Natural killer cell treated with Interleukin-12 subunit alpha and Interleukin-12 subunit beta and Interleukin-15 and Interleukin-18, amount 100 ng/mL, for 72 hours (primary cell): ENCODE measurements at regions not wholly inside any gene's neighbourhood (a gene's known extent, or its start where the extent isn't known, plus 50 kb on each side); places are given as distances from the start of the nearest gene placed in this dataset.
"Not testable (repeated sequence)": the region's sequence is repeated elsewhere in the genome, so short reads cannot be mapped to it uniquely, and the experiment has no call there.

Source experiments
- ATAC-seq, 2 donors: fragments of 150-1000 bp; cut with Tn5 transposase in 1 of 2; sonication (Bioruptor Pico), chemical (Tn5 transposase) in 1 of 2; 2 replicates each; pipeline ENCODE4 v1.10.0; 2021
- DNase-seq: peaks from one replicate; pipeline ENCODE4 v3.0.0; 2022; ENCODE audit warnings: low spot score
- H3K27ac Mint-ChIP-seq, 2 donors: 1 replicate in 1 of 2; 2 replicates in 1 of 2; pipeline ENCODE4 v1.8.0; 2022; ENCODE audit warnings: mixed read lengths in 2 of 2, mild to moderate bottlenecking in 1 of 2, moderate library complexity in 1 of 2
- H3K27me3 Mint-ChIP-seq, 2 donors: 1 replicate in 1 of 2; 2 replicates in 1 of 2; pipeline ENCODE4 v1.8.0; 2022; ENCODE audit warnings: mixed read lengths in 2 of 2
- H3K36me3 Mint-ChIP-seq: one replicate; pipeline ENCODE4 v1.8.0; 2022; ENCODE audit warnings: mixed read lengths
- H3K4me1 Mint-ChIP-seq, 2 donors: 1 replicate in 1 of 2; 2 replicates in 1 of 2; pipeline ENCODE4 v1.8.0; 2022; ENCODE audit warnings: low read depth in 2 of 2, mixed read lengths in 2 of 2, mild to moderate bottlenecking in 1 of 2
- H3K4me3 Mint-ChIP-seq: one replicate; pipeline ENCODE4 v1.8.0; 2022; ENCODE audit warnings: mixed read lengths
- H3K9me3 Mint-ChIP-seq: 2 replicates; pipeline ENCODE4 v1.8.0; 2022; ENCODE audit warnings: mixed read lengths

DNA sequence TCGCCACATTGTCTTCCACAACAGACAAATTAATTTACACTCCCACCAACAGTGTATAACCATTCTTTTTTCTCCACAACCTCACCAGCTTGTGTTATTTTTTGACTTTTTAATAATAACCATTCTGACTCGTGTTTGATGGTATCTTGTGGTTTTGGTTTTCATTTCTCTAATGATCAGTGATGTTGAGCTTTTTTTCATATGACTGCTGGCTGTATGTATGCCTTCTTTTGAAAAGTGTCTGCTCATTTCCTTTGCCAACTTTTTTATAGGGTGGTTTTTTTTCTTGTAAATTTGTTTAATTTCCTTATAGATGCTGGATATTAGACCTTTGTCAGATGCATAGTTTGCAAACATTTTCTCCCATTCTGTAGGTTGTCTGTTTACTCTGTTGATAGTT, 179.6 kb downstream of the FAM174A start:
- H3K27me3 Mint-ChIP-seq, H3K4me1 Mint-ChIP-seq, H3K27ac Mint-ChIP-seq, H3K9me3 Mint-ChIP-seq, DNase-seq, H3K36me3 Mint-ChIP-seq, H3K4me3 Mint-ChIP-seq, ATAC-seq: not testable (repeated sequence)

- no peak overlapping the region for H3K4me3 Mint-ChIP-seq
- no peak for ATAC-seq
- DNase-seq: no peak
- H3K27me3 Mint-ChIP-seq: no peaks in the 10 kb centered on the region
- no peak overlapping the region for H3K27ac Mint-ChIP-seq
- H3K4me1 Mint-ChIP-seq: peaks cover 0 to 2% of the 10 kb centered on the region in 2 donors
- H3K36me3 Mint-ChIP-seq: no peaks in the 10 kb centered on the region
- H3K9me3 Mint-ChIP-seq: no peaks in the 10 kb centered on the region
These were observed 180.4 kb downstream of the ST8SIA4 start for GRCh38 chr5:100722657-100723056.

GRCh38 chr5:100723229-100723628, 179.9 kb downstream of the ST8SIA4 start:
- Mint-ChIP-seq H3K4me3 (no peak overlapping the region), H3K27me3 (no peaks in the 10 kb centered on the region), H3K9me3 (no peaks in the 10 kb centered on the region), H3K27ac (no peak overlapping the region), H3K36me3 (no peaks in the 10 kb centered on the region), H3K4me1 (peaks cover 0 to 2% of the 10 kb centered on the region in 2 donors)
- no peak for DNase-seq
- ATAC-seq: no peak

DNA sequence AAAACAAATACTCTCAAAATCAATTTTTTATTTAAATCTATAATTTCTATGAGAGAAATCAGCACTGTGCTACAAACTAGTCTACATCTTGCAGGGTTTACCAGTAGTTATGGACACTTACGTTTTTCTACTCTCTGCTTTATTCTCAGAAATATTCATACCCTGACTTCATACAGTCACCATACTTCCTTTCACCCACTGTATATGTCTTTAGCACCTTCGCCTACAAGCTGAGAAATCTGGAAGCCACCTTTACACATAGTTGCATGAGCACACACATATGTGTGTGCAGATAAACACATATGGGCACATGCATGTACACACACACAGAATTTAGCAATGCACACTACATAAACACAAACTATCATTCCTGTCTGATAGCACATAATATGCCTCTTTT, 177.0 kb downstream of the ST8SIA4 start:
- no peaks in the 10 kb centered on the region for H3K36me3 Mint-ChIP-seq
- no peak overlapping the region for H3K27ac Mint-ChIP-seq
- peak; percentile 36 to 51 for ATAC-seq
- no peaks in the 10 kb centered on the region for H3K9me3 Mint-ChIP-seq
- no peaks in the 10 kb centered on the region for H3K27me3 Mint-ChIP-seq
- peaks cover 0 to 2% of the 10 kb centered on the region in 2 donors for H3K4me1 Mint-ChIP-seq
- no peak overlapping the region for H3K4me3 Mint-ChIP-seq
- DNase-seq: no peak

DNA sequence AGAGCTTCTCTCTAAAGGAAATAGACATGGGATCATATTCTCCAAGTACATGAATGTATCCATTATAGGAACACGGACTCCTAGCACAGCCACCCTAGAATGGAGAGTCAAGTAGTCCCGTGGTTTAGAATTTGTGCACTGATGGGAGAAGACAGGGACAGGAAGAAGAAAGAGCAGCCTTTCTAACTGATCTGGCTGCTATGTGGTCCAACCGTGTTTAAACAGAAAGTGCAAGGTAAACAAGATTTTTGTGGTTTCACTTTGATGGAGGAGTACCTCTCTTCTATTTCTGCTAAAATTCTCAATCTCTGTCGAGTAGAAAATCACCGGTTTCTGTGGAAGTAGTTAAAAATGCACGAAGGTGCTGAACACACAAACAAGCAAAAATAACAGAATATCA, 171.3 kb downstream of the ST8SIA4 start:
- peak overlapping the region; percentile 81 for H3K4me3 Mint-ChIP-seq
- ATAC-seq (peak in 1 of 2 donors; percentile 77), DNase-seq (no peak)
- no peaks in the 10 kb centered on the region for H3K9me3 Mint-ChIP-seq
- H3K36me3 Mint-ChIP-seq: no peaks in the 10 kb centered on the region
- H3K27me3 Mint-ChIP-seq: no peaks in the 10 kb centered on the region
- H3K27ac Mint-ChIP-seq: peak overlapping the region; percentile 22 to 58
- peaks cover 6 to 7% of the 10 kb centered on the region in 2 donors for H3K4me1 Mint-ChIP-seq

DNA sequence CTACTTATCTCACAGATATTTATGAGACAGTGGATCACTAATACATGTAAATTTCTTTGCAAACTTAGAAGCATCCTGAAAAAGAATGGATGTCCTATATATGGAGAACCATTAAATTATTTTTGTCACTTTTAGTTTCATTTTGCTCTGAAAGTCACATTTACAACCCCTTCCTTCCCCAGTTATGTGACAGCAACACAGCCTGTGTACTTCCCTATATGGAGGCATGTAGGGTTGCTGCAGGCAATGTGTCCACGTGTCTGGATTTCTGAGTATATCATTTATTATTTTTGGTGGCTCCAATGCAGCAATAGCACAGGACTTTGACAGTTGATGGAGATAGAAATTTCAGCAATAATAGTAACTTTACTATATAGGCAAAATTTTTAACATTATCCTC, 156.4 kb downstream of the ST8SIA4 start:
- H3K4me1 Mint-ChIP-seq: peaks cover 2 to 9% of the 10 kb centered on the region in 2 donors
- no peaks in the 10 kb centered on the region for H3K9me3 Mint-ChIP-seq
- ATAC-seq: no peak
- H3K27me3 Mint-ChIP-seq: peaks cover 6 to 7% of the 10 kb centered on the region in 2 donors
- no peak overlapping the region for H3K27ac Mint-ChIP-seq
- DNase-seq: no peak
- H3K36me3 Mint-ChIP-seq: no peaks in the 10 kb centered on the region
- H3K4me3 Mint-ChIP-seq: peak overlapping the region; percentile 30

GRCh38 chr5:100749771-100750284, 153.3 kb downstream of the ST8SIA4 start:
- DNase-seq (no peak), ATAC-seq (no peak)
- H3K27ac Mint-ChIP-seq: no peak overlapping the region
- no peaks in the 10 kb centered on the region for H3K9me3 Mint-ChIP-seq
- H3K27me3 Mint-ChIP-seq: peaks cover 7% of the 10 kb centered on the region in 2 donors
- H3K4me1 Mint-ChIP-seq: peaks cover 2 to 9% of the 10 kb centered on the region in 2 donors
- H3K4me3 Mint-ChIP-seq: no peak overlapping the region
- no peaks in the 10 kb centered on the region for H3K36me3 Mint-ChIP-seq

DNA sequence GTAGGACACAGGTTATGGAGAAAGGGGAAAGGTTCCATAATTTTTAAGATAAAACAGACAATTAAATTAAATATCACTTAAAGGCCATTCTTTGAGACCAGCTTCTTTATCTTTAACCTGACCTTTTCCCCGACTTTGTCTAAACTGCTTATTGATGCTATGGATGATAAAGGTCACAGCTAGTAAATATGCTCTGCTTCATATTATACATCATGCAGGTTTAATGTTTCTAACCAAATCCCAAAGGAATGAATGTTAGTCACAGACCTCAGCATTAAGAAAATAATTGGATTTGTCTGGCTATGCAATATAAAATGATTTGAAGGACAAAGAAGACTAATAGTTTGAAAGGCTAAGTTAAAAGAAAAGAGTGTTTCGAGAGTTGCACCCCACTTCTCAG, 147.6 kb downstream of the ST8SIA4 start:
- Mint-ChIP-seq H3K9me3 (no peaks in the 10 kb centered on the region), H3K27ac (no peak overlapping the region), H3K36me3 (no peaks in the 10 kb centered on the region), H3K4me3 (no peak overlapping the region), H3K4me1 (no peaks in the 10 kb centered on the region), H3K27me3 (peaks cover 4 to 5% of the 10 kb centered on the region in 2 donors)
- DNase-seq (no peak), ATAC-seq (no peak)
